Caco-2 (cell line): ENCODE measurements at regions not wholly inside any gene's neighbourhood (a gene's known extent, or its start where the extent isn't known, plus 50 kb on each side); places are given as distances from the start of the nearest gene placed in this dataset.

Source experiments
- BruUV-seq: library from RNA; stranded (reverse); fragments of 400-500 nt; replicated peaks from 2 replicates; lab custom pipeline; 2021; lab: Mats Ljungman, UMichigan
- CTCF ChIA-PET: fragments of 300-600 bp; sonication (Branson Sonifier 250); formaldehyde crosslinking; loops from one replicate; lab custom pipeline; 2022; ENCODE audit warnings: antibody characterized with exemption; lab: Charles Lee
- POLR2A ChIA-PET: fragments of 300-600 bp; sonication (Branson Sonifier 250); formaldehyde crosslinking; loops from one replicate; lab custom pipeline; 2022; ENCODE audit warnings: antibody characterized with exemption; lab: Charles Lee
- DNase-seq, 2 experiments: peaks; one replicate each; pipeline versions ENCODE4 v3.0.0 to v3.0.0-alpha.2; 2020 to 2022
- H3K27me3 ChIP-seq: replicated peaks from 2 replicates; pipeline ENCODE4 v1.6.0; 2011; ENCODE audit warnings: low read length; ENCODE audit not compliant: control insufficient read depth, insufficient read depth
- H3K36me3 ChIP-seq: 2 replicates; pipeline ENCODE4 v1.5.1; 2011; ENCODE audit warnings: low read length; ENCODE audit not compliant: control insufficient read depth, insufficient read depth
- H3K4me1 ChIP-seq: fragments of 250-450 bp; sonication (Bioruptor Pico); 2 replicates; pipeline ENCODE4 v1.5.1; 2020; ENCODE audit warnings: mild to moderate bottlenecking
- H3K4me3 ChIP-seq: 2 replicates; pipeline ENCODE4 v1.5.1; 2011; ENCODE audit warnings: low read depth, mild to moderate bottlenecking, control low read depth, low read length
- H3K9me3 ChIP-seq: fragments of 250-450 bp; sonication (Bioruptor Pico); 2 replicates; pipeline ENCODE4 v1.5.1; 2020; ENCODE audit warnings: mild to moderate bottlenecking, moderate library complexity
- H3K27ac Mint-ChIP-seq: one replicate; pipeline ENCODE4 v1.8.0; 2022; ENCODE audit warnings: mixed read lengths; ENCODE audit not compliant: unreplicated experiment
- H3K27me3 Mint-ChIP-seq: one replicate; pipeline ENCODE4 v1.8.0; 2022; ENCODE audit warnings: mixed read lengths; ENCODE audit not compliant: insufficient read depth, unreplicated experiment
- H3K36me3 Mint-ChIP-seq: one replicate; pipeline ENCODE4 v1.8.0; 2022; ENCODE audit warnings: mild to moderate bottlenecking, mixed read lengths; ENCODE audit not compliant: insufficient read depth, unreplicated experiment
- H3K4me1 Mint-ChIP-seq: one replicate; pipeline ENCODE4 v1.8.0; 2022; ENCODE audit warnings: low read depth, mixed read lengths; ENCODE audit not compliant: unreplicated experiment
- H3K4me3 Mint-ChIP-seq: one replicate; pipeline ENCODE4 v1.8.0; 2022; ENCODE audit warnings: mild to moderate bottlenecking, moderate library complexity, mixed read lengths; ENCODE audit not compliant: unreplicated experiment
- H3K9me3 Mint-ChIP-seq: one replicate; pipeline ENCODE4 v1.8.0; 2022; ENCODE audit warnings: mixed read lengths; ENCODE audit not compliant: unreplicated experiment
- intact Hi-C: fragments of 100-400 bp; cut with micrococcal nuclease; formaldehyde crosslinking; loops from one replicate; pipeline ENCODE4 v1.10.0; 2022; ENCODE audit not compliant: unreplicated experiment
- TF ChIP-seq, protein P1 (sequence below), 2 experiments: fragments of 200-600 bp in 1 of 2; IDR thresholded peaks; 1 replicate in 1 of 2; 2 replicates in 1 of 2; pipeline versions ENCODE4 v1.5.1 to v1.8.0; 2011 to 2022; ENCODE audit warnings: antibody characterized with exemption in 1 of 2, control low read depth in 1 of 2, inconsistent platforms in 1 of 2, low read depth in 1 of 2, low read length in 1 of 2, mild to moderate bottlenecking in 1 of 2, moderate library complexity in 1 of 2; ENCODE audit not compliant: insufficient read depth in 1 of 2, severe bottlenecking in 1 of 2, unreplicated experiment in 1 of 2

- CTCF ChIA-PET = no interaction called here
- Histone ChIP-seq H3K36me3 (no peaks in the 10 kb centered on the region), H3K9me3 (no peaks in the 10 kb centered on the region), H3K4me3 (no peak overlapping the region), H3K27me3 (no peaks in the 10 kb centered on the region), H3K4me1 (no peaks in the 10 kb centered on the region)
- POLR2A ChIA-PET = no interaction called here
- H3K27ac Mint-ChIP-seq = no peak overlapping the region
- H3K4me1 Mint-ChIP-seq = no peaks in the 10 kb centered on the region
- H3K9me3 Mint-ChIP-seq = no peaks in the 10 kb centered on the region
- DNase-seq = no peak
- intact Hi-C loops = no loop called here
- H3K4me3 Mint-ChIP-seq = no peak overlapping the region
- no TSS peak for BruUV-seq
- peaks cover 5% of the 10 kb centered on the region for H3K27me3 Mint-ChIP-seq
- TF ChIP-seq, protein P1, sequence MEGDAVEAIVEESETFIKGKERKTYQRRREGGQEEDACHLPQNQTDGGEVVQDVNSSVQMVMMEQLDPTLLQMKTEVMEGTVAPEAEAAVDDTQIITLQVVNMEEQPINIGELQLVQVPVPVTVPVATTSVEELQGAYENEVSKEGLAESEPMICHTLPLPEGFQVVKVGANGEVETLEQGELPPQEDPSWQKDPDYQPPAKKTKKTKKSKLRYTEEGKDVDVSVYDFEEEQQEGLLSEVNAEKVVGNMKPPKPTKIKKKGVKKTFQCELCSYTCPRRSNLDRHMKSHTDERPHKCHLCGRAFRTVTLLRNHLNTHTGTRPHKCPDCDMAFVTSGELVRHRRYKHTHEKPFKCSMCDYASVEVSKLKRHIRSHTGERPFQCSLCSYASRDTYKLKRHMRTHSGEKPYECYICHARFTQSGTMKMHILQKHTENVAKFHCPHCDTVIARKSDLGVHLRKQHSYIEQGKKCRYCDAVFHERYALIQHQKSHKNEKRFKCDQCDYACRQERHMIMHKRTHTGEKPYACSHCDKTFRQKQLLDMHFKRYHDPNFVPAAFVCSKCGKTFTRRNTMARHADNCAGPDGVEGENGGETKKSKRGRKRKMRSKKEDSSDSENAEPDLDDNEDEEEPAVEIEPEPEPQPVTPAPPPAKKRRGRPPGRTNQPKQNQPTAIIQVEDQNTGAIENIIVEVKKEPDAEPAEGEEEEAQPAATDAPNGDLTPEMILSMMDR (IDR thresholded peaks at IDR 0.05; ENCODE audit: insufficient read depth in 1 of 2, low read depth in 1 of 2, low read length in 1 of 2, severe bottlenecking in 1 of 2, unreplicated experiment in 1 of 2) = no peak
- peaks cover 5% of the 10 kb centered on the region for H3K36me3 Mint-ChIP-seq
Measured at GRCh38 chr12:9326085-9326484, 117.9 kb upstream of the PZP start.

- Mint-ChIP-seq H3K27ac (no peak overlapping the region), H3K4me1 (no peaks in the 10 kb centered on the region), H3K9me3 (no peaks in the 10 kb centered on the region), H3K4me3 (no peak overlapping the region), H3K36me3 (peaks cover 6% of the 10 kb centered on the region), H3K27me3 (peaks cover 5% of the 10 kb centered on the region)
- H3K4me3 ChIP-seq = no peak overlapping the region
- no TSS peak for BruUV-seq
- no peaks in the 10 kb centered on the region for H3K36me3 ChIP-seq
- H3K27me3 ChIP-seq = no peaks in the 10 kb centered on the region
- intact Hi-C loops = no loop called here
- TF ChIP-seq, protein P1 (IDR thresholded peaks at IDR 0.05; ENCODE audit: insufficient read depth in 1 of 2, low read depth in 1 of 2, low read length in 1 of 2, severe bottlenecking in 1 of 2, unreplicated experiment in 1 of 2) = no peak
- no peaks in the 10 kb centered on the region for H3K9me3 ChIP-seq
- H3K4me1 ChIP-seq = no peaks in the 10 kb centered on the region
- DNase-seq = no peak
- ChIA-PET CTCF (no interaction called here), POLR2A (no interaction called here)
Measured at GRCh38 chr12:9325471-9325870, 117.3 kb upstream of the PZP start.

DNA sequence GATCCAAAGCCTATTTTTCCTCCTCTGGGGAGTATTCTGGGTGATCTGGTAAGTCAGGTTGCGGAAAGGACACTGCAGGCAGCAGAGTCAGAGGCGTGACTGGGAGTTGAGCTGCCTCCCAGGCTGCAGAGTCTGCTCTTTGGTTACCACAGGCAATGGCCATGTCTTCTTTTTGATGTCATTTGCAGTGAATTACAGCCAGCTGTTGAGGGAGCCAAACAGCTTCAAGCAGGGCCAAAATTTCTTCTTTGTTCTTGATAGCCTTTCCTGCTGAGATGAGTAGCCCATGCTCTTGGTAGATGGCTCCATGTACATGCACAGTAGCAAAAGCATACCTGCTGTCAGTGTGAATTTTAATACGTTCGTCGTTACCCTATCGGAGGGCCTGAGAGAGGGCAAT is 116.6 kb upstream of the PZP start:
- Histone ChIP-seq H3K27me3 (no peaks in the 10 kb centered on the region), H3K9me3 (no peaks in the 10 kb centered on the region), H3K36me3 (no peaks in the 10 kb centered on the region), H3K4me1 (no peaks in the 10 kb centered on the region), H3K4me3 (no peak overlapping the region)
- Mint-ChIP-seq H3K4me3 (no peak overlapping the region), H3K4me1 (no peaks in the 10 kb centered on the region), H3K36me3 (peaks cover 9% of the 10 kb centered on the region), H3K27me3 (peaks cover 5% of the 10 kb centered on the region), H3K27ac (no peak overlapping the region), H3K9me3 (no peaks in the 10 kb centered on the region)
- no TSS peak for BruUV-seq
- DNase-seq = no peak
- intact Hi-C loops = no loop called here
- TF ChIP-seq, protein P1 (IDR thresholded peaks at IDR 0.05; ENCODE audit: insufficient read depth in 1 of 2, low read depth in 1 of 2, low read length in 1 of 2, severe bottlenecking in 1 of 2, unreplicated experiment in 1 of 2) = no peak
- ChIA-PET POLR2A (no interaction called here), CTCF (no interaction called here)
